ENCODE measurements at regions not wholly inside any gene's neighbourhood (a gene's known extent, or its start where the extent isn't known, plus 50 kb on each side); places are given as distances from the start of the nearest gene placed in this dataset.

GRCh38 chr20:40502576-40502975 lies 186.5 kb downstream of the MAFB start (continued):
- TF ChIP-seq EP300 (IDR thresholded peaks at IDR 0.05; ENCODE audit: borderline replicate concordance in 1 of 2, low read depth in 2 of 2, low read length in 2 of 2), result no peak
- TF ChIP-seq TEAD4 (IDR thresholded peaks at IDR 0.05; ENCODE audit: low read depth, low read length), result no peak
- TF ChIP-seq KDM1A (IDR thresholded peaks at IDR 0.05; ENCODE audit: borderline replicate concordance, low read length), result no peak
- TF ChIP-seq CBX5 (IDR thresholded peaks at IDR 0.05; ENCODE audit: low read depth, low read length), result no peak
- TF ChIP-seq SP2 (IDR thresholded peaks at IDR 0.05; ENCODE audit: low read length), result no peak
